ENCODE measurements at regions not wholly inside any gene's neighbourhood (a gene's known extent, or its start where the extent isn't known, plus 50 kb on each side); places are given as distances from the start of the nearest gene placed in this dataset.
"Not testable (repeated sequence)": the region's sequence is repeated elsewhere in the genome, so short reads cannot be mapped to it uniquely, and the experiment has no call there.

DNA sequence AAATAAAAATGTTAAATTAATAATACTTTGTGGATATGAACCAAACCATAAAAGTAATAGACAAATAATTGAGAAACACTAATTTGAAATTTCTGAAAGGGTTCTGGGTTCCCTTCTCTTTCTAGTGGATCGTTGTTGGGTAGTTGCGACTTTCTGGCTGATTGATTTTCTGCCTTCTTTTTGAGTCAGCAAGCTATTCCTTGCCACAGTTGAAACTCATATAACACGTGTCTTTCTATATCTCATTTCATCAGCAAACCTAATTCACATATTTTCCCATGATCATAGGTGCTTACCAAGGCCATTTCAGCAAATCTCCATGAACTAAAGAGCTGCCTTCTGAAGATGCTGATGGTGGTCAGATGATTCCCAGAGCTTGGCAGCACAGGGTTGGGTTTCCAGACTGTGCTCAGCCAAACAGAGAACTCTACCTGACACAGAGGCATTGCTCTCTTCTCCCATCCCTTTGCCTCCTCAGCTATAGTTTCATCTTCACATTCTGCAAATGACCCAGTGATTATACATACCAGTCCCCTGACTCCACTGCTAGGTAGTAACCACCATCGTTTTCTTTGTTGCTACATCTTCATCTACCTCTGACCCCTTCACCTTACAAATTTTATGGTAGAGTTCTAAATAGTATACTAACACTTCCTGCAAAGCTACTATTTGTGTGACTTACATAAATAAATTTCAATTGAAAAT lies 383.9 kb upstream of the DPH6 start:
- no peak for DNase-seq (ENCODE audit: low spot score)

DNA sequence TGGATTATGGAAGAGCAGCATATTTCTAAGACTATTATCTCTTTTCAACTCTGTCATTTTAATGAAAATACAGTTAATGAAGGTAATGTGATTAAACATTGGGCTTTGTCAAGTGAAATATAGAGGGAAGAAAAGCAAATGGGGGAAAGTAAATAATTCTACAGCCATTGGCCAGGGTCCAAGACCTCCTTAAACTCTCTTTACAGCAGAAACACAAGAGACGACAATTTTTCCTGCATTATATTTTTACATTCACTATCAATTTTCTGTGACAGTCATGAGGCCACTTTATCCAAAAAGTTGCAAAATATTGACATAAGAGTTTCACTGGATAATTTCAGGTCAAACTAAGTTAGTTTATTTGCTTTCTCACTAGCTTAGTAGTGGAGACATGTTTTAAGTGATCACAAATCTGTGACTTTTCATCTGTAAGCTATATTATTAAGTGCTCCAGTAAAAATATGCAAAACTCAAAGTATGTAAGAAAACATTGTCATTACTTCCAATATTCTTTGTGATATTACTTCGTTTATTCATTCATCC lies 385.9 kb upstream of the DPH6 start:
- no peak for DNase-seq (ENCODE audit: low spot score)

DNA sequence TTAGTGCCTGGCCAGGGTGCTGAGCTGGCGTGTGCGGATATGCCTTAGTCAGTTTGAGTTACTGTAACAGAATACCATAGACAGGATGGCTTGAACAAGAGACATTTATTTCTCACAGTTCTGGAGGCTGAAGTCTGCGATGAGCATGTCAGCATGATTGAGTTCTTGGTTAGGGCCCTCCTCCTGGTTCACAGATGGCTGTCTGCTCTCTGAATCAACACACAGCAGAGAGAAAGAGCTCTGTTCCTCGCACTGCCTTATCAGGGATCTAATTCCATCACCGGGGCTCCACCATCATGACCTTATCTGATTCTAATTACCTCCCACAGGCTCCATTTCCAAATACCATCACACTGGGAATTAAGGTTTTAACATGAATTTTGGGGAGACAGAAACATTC lies 386.6 kb upstream of the DPH6 start:
- no peak for DNase-seq (ENCODE audit: low spot score)

DNA sequence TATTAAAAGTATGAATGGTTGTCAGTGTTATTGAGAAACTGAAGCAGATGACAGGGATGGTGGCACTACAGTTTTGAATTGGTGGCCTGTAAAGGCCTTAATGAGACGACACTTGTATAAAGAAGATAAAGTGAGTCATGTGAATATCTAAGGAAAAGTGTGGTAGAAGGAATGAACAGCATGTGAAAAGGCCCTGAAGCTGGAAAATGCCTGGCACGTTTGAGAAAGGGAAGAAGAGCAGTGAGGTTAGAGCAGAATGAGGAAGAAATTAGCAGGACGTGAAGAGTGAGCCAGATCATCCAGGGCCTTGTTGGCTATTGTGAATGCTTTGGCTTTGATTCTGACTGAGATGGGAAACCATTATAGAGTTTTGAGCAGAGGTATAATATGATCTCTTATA lies 387.6 kb upstream of the DPH6 start:
- no peak for DNase-seq (ENCODE audit: low spot score)

DNA sequence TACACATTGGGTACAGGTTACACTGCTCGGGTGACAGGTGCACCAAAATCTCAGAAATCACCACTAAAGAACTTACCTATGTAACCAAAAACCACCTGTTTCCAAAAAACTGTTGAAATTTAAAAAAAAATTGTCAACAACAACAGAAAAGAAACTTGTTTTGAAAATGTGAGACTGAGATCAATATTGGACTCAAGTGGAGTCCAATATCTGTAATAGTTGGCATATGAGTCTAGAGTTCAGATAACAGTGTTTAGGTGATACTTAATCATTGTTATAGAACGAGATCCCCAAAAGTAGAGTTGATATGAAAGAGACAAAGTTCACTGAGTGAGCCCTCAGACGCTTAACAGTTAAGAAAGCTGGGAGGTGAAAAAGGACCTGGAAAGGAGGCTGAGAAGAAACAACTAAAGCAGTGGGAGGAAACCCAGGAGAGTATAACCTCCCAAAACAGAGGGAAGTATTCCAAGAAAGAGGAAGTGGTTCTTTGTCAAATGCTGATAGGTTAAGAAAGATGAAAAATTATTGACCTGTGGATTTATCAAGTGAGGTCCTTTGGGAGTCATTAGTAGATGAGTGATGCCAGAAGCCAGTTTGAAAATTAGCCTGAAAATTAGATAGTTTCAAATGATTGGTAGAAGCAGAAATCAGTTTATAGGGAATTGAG lies 388.6 kb upstream of the DPH6 start:
- DNase-seq (ENCODE audit: low spot score) = no peak

DNA sequence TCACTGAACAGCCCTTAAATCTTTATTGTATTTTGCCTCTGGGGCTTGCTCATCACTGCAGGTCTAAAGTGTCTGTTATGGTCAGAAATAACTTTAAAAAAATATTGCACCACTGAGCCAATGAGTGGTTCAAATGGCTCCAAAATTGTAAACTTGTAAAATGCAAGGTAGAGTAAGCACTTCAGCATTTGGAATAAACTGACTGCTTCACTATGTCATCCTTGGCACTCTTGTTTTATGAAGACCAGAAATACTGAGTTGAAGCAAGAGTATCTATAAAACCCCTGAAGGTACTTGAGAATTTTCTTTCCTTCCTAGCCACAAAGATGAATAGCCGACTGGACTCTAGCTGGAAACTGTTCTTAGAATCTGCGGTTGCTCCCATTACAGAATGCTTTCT lies 390.3 kb upstream of the DPH6 start:
- no peak for DNase-seq (ENCODE audit: low spot score)

DNA sequence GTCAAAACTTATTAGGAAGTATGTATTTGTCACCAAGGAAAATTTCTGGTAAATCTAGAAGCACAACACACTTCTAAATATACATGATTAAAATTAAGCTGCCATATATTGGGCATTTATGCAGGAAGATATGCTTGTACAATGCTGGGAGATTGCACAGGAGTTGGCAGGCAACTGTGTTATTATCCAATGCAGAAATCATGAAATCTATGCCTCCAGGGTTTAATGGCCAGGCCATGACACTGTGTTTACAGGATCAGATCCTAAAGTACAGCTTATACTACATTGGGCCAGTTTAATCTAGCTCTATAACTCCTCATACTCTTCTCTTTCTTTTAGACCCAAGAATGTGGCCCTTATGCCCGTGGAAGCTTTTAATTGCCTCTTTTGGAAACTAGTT lies 391.4 kb upstream of the DPH6 start:
- DNase-seq (ENCODE audit: low spot score) = no peak

DNA sequence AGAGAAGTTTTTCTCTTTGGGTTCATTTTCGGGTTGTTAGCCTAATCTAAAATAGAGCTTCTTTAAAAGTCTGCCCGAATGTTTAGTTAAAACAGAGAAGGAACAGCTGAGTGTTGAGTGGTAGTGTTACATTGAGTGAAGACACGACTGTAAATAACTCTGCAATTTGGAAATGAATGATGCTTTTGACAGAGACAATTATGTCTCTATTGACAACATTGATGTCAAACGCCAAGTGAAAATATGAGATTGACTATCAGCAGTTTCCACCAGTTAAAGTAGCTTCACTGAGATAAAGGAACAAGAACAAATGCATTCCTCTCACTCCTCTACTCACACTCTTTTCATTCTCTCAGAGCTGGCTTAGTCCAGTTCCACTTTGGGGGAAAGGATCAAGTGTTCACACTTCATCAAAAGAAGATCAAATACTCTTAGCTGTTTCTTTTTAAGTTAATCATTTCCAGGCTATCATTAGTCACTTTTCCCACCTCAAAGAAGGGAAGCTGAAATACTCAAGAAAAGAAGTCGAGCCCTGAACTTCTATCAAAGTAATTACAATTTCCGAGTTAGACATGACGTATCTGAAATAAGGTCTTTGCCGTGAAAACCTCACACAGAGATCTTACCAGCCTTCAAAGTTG lies 399.1 kb upstream of the DPH6 start:
- DNase-seq (ENCODE audit: low spot score) = no peak

DNA sequence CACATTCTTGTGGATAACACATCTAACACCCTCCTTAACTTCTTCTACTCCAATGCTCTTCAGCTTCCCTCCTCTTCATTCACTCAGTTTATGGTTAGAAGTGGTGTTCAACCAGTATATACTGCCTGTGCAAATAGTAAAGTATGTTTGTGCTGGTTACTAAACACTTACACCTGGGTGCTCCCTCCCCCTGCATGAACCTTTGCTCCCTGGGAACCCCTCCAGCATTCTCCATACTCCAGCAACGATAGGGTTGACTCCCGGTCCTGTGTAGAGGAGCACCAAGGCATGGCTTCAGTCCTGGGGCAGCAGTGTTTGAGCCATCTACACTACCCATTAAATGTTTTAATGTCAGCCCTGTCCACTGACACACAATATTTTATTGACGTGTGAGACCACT lies 407.5 kb upstream of the DPH6 start:
- DNase-seq (ENCODE audit: low spot score) = no peak

DNA sequence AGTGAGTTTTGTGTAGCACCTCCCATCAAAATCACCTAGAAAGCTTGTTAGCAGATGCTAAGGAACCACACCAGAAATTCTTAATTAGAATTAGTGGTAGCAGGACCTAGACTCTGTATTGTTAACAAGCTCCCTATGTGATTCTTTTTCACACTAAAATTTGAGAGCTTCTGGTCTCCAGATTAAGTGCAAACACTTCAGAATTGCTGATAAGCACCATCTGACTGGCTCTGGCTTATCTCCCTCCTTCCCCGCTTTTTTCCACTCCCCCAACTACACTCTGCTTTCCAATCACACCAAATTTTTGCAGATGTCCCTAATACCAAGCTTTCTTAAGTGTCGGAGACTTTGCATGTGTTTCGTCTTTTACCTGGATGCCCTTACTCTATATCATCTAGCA lies 410.1 kb upstream of the DPH6 start:
- no peak for DNase-seq (ENCODE audit: low spot score)

DNA sequence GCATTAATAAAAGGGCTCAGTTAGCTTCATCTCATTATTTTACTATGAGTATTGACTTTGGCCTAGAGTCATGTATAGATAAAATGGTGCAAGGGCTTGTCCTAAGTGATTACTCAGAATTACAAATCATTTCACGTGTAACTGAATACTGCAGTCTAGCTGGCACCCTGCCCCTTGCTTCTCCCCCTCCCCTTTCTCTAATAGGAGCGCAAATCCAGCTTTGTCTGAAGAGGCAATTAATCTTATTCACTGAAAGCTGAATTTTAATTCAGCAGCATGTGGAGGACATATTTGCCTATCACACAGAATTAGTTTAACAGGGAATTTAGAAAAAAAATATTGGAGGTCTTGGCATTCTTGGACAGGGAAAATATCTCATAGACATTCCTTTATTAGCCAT lies 412.1 kb upstream of the DPH6 start:
- no peak for DNase-seq (ENCODE audit: low spot score)

DNA sequence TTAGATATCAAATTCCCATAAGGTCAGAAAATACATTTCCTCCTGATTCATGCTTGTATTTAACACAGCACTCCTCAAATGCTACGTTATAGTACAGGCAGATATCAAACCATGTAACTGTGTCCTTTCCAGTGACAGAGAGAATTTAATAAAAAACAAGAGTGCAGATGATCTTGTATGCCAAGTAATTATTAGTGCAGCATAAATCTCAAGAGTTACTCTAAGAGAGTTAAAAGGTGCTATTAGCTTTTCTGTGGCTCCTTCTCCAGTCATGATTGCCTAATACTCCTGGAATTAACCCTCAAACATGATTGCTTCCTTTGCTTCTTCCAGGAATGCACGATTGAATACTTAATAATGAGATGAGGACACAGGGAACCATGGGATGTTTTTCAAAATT lies 413.0 kb upstream of the DPH6 start:
- no peak for DNase-seq (ENCODE audit: low spot score)

DNA sequence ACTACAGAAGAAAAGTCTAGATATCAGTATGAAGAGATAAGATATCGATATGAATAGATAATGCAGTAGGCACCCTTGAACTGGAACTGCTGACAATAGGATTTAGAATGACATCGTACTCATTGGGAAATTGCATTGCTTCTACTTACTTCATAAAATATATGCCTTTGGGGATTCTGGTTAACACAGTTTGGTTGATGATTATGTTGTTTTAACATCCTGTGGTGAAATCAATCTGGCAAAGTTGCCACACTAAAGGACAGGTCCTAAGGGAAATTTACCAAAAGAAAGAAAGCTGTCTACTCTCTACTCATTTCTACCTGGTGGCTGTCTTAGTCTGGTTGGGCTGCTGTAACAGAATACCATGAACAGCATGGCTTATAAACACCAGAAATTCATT lies 417.4 kb upstream of the DPH6 start:
- DNase-seq (ENCODE audit: low spot score) = no peak

DNA sequence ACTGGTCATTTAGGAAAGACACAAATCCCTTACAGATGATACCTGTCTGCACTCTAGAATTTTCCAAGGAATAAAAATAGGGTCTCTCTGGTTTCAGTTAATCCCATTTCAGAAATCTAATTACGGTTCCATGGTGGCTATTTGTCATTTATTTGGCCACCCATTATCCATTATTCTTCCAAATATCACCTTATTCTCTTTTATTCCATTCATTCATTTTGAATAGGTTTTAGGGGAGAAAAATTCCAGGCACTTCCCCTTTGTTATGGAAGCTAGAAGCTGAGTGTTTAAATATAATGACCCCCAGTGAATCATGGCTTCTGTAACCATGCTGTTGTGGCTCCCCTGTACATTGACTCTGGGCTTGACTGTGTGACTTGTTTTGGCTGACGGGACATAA lies 420.8 kb upstream of the DPH6 start:
- no peak for DNase-seq (ENCODE audit: low spot score)

DNA sequence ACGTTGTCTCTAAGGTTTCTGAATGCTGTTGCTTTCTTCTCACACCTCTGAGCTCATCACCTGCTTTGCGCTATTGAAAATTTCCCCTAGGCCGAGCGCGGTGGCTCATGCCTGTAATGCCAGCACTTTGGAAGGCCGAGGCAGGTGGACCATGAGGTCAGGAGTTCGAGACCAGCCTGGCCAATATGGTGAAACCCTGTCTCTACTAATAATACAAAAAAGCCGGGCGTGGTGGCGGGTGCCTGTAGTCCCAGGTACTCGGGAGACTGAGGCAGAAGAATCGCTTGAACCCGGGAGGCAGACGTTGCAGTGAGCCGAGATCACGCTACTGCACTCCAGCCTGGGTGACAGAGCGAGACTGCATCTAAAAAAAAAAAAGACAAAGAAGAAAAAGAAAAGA lies 422.0 kb upstream of the DPH6 start:
- DNase-seq (ENCODE audit: low spot score) = not testable (repeated sequence)

DNA sequence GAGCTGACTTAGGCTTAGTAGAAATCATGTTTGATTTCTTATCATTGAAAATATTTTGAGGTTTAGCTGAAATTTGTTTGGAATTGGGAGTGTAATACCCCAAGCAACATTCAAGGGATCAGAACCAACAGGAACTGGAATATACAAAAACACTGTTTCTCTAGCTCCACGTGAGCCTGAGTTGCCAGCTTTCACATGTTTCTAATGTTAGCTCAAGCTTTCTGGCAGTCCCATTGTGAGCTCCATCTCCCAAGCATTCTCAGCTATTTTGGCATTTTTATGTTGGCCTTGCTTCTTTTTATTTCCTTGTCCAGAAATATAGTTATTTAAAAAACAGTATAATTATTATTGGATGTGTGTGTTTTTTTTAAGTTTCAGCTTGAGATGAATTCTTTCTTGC lies 427.1 kb upstream of the DPH6 start:
- no peak for DNase-seq (ENCODE audit: low spot score)

DNA sequence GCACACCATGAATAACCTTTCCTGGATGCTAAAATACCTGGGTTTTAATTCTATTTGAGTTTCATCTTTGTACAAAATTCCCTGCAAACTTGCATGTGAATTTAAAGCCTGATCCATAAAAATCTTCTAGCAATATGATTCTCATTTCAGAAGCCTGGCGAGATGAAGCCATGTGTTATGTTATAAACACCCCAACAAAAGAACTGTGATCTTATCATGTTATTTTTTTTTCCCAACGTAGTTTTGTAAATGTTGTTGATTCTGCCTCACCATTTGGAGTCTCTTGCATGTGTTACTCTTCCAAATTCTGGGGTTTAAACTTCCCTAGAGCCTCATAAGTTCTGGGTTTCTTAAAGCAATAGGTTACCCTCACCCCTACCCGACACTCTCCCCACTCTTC lies 428.1 kb upstream of the DPH6 start:
- no peak for DNase-seq (ENCODE audit: low spot score)

DNA sequence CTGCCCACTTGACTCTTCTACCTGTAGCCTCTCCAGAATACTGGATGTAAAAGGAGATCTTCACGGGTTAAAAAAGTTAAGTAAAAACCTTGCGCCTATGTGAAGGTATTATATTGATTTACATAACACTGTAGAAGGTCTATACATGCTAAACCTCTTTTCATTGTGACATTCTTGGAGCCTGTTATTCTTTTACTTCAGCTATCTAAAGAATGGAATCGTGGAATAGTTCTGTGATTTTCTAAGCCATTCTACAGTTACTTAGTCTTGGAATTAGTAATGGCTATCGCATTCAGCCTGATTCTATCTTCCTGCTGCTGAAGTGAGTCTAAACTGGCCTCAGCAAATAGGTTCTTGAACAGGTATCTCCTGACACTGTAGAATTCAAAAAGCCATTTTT lies 430.0 kb upstream of the DPH6 start:
- no peak for DNase-seq (ENCODE audit: low spot score)

DNA sequence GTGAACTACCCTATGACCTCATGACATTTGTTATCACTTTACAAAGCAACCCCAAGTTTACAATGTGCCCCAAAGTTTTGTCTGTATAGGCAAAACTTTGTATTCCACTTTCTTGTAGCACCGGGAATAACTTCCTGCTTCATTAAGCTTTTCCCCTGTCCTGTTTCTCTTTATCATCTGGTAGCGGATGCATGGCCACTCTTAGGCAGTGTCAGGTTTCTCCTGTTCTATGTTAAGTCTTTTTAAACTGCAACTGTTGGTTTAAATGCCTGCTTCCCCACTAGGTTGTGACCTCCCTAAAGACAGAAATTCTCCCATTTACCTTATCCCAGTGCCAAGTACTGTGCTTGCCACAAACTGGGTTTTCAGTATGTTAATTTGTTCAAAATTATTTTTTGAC lies 433.6 kb upstream of the DPH6 start:
- DNase-seq (ENCODE audit: low spot score) = peak; percentile 2

DNA sequence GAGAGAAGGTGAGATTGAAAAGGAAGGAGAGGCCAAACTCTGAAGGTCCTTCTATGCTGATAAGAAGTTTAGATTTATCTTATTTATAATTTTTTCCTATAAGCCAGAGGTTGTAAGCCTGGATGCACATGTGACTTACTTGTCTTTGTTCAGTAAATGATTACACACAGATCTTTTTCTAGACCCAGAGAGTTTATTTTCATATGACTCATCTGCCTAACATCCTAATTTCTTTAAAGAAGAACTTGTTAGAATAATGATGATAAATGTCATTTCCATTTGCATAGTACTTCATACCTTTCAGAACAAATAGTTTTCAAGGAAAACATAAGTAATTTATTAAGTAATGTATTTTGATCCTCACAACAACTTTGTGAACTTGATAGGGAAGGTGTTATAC lies 434.8 kb upstream of the DPH6 start:
- DNase-seq (ENCODE audit: low spot score) = no peak

DNA sequence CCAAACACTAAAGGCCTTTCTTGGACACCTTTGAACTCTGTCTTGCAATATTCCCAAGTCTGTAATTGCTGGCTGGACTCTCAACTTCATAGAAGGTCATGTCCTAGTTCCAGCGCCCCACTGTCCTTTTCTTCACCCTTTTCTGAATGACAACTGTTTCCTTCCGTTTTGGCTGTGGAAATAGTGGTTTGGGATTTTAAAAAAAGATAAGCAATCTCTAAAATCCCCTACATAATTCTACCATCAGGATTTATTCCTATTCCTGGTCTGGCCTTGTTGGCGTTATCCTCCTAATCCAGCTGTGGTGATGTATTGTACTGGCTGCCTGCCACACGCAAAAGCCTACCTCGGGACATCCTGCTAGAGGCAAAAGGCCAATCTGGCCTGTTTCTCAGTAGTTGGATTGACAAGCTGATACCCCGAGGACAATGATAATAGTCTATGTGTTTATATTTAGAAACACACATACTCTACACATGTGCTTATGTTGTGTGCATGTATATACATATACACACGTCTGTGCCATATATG lies 440.3 kb upstream of the DPH6 start:
- DNase-seq (ENCODE audit: low spot score) = no peak

DNA sequence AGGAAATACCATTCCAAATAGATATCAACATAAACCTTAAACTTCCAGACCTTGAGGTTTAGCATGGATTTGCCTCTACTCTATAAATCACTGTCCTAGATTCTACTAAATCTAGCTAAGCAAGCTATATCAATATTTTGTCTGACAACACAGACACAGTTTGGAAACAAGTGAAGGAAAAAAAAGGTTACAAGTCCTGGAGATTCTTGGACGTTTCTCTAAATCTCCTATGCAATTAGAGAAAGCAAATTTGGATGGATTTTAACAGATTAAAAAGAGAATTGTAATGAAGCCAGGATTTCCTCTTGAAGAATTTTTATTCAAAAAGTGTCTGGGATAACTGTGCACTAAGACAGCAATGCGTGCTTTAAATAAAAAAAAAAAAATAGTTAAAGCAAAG lies 441.1 kb upstream of the DPH6 start:
- DNase-seq (ENCODE audit: low spot score) = no peak

DNA sequence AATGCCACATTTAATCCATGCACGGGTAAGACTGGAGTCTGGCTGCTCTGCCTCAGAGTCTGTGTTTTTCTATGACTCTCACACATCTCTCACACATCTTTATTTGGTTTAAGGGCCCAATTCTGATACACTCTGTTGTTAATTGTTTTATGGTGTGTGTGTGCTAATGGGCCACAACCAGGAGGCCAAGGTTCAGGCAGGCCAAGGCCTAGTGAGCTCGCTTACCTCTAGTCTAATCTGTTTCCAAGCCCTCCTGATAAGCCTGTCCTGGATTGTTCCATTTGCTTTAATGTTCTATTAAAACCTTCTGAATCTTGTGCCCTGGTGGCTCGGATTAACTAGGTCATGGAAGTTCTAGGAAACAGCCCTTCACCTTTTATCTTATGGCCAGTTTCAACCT lies 445.4 kb upstream of the DPH6 start:
- peak; percentile 15 for DNase-seq (ENCODE audit: low spot score)
